Left ventricle myocardium inferior (tissue), 1 donor: ENCODE measurements at regions not wholly inside any gene's neighbourhood (a gene's known extent, or its start where the extent isn't known, plus 50 kb on each side); places are given as distances from the start of the nearest gene placed in this dataset.
"Not testable (repeated sequence)": the region's sequence is repeated elsewhere in the genome, so short reads cannot be mapped to it uniquely, and the experiment has no call there.

Experiments
- DNase-seq: peaks from one replicate; pipeline ENCODE4 v3.0.0-alpha.2; 2020
- H3K27ac ChIP-seq: fragments of 200-600 bp; replicated peaks from 2 replicates; pipeline ENCODE4 v1.8.0; 2021
- H3K27me3 ChIP-seq: fragments of 200-600 bp; 2 replicates; pipeline ENCODE4 v1.8.0; 2021; ENCODE audit warnings: low read depth
- H3K36me3 ChIP-seq: fragments of 200-600 bp; 2 replicates; pipeline ENCODE4 v1.8.0; 2021
- H3K4me1 ChIP-seq: fragments of 200-600 bp; 2 replicates; pipeline ENCODE4 v1.8.0; 2021
- H3K4me3 ChIP-seq: fragments of 200-600 bp; 2 replicates; pipeline ENCODE4 v1.8.0; 2021; ENCODE audit warnings: mild to moderate bottlenecking, moderate library complexity
- H3K9me3 ChIP-seq: fragments of 200-600 bp; replicated peaks from 2 replicates; pipeline ENCODE4 v1.8.0; 2021
- CTCF ChIP-seq: fragments of 200-600 bp; IDR thresholded peaks from 2 replicates; pipeline ENCODE4 v1.8.0; 2021; ENCODE audit warnings: antibody characterized with exemption, mild to moderate bottlenecking, borderline replicate concordance
- intact Hi-C: fragments of 100-400 bp; cut with micrococcal nuclease; formaldehyde crosslinking; loops from one replicate; pipeline ENCODE4 v1.11.0; 2022
- donor health status: DM: no; HTN: yes; CAD: no; lungs with severe emphysema.

GRCh38 chr1:58233729-58234128 lies 312.8 kb downstream of the OMA1 start:
- H3K27me3 ChIP-seq = peaks cover 12% of the 10 kb centered on the region
- no peak for DNase-seq

GRCh38 chr1:58231204-58231603 lies 315.3 kb downstream of the OMA1 start:
- Histone ChIP-seq H3K4me1 (no peaks in the 10 kb centered on the region), H3K27me3 (no peaks in the 10 kb centered on the region), H3K4me3 (no peak overlapping the region), H3K36me3 (no peaks in the 10 kb centered on the region), H3K9me3 (no peaks in the 10 kb centered on the region), H3K27ac (no peak overlapping the region)
- TF ChIP-seq CTCF = no peak
- intact Hi-C loops = no loop called here
- DNase-seq = no peak

More at GRCh38 chr1:58233729-58234128, 312.8 kb downstream of the OMA1 start:
- TF ChIP-seq CTCF = no peak
- intact Hi-C loops = no loop called here
- Histone ChIP-seq H3K4me3 (no peak overlapping the region), H3K9me3 (no peaks in the 10 kb centered on the region), H3K27ac (no peak overlapping the region), H3K4me1 (no peaks in the 10 kb centered on the region), H3K36me3 (no peaks in the 10 kb centered on the region)

- intact Hi-C loops = no loop called here
- H3K36me3 ChIP-seq = no peaks in the 10 kb centered on the region
These were observed 318.9 kb downstream of the OMA1 start for GRCh38 chr1:58227604-58228003.

GRCh38 chr1:58223522-58223921 lies 323.0 kb downstream of the OMA1 start:
- Histone ChIP-seq H3K27me3 (no peaks in the 10 kb centered on the region), H3K9me3 (no peaks in the 10 kb centered on the region), H3K27ac (no peak overlapping the region), H3K4me3 (no peak overlapping the region), H3K36me3 (no peaks in the 10 kb centered on the region), H3K4me1 (no peaks in the 10 kb centered on the region)
- no peak for TF ChIP-seq CTCF
- intact Hi-C loops = no loop called here
- DNase-seq = no peak

More at GRCh38 chr1:58227604-58228003, 318.9 kb downstream of the OMA1 start:
- Histone ChIP-seq H3K27me3 (no peaks in the 10 kb centered on the region), H3K27ac (no peak overlapping the region), H3K9me3 (no peaks in the 10 kb centered on the region), H3K4me1 (no peaks in the 10 kb centered on the region), H3K4me3 (no peak overlapping the region)
- TF ChIP-seq CTCF = no peak
- no peak for DNase-seq

- H3K4me1 ChIP-seq = no peaks in the 10 kb centered on the region
- H3K36me3 ChIP-seq = no peaks in the 10 kb centered on the region
- no peak for DNase-seq
- TF ChIP-seq CTCF = no peak
- H3K4me3 ChIP-seq = no peak overlapping the region
- H3K27me3 ChIP-seq = no peaks in the 10 kb centered on the region
- intact Hi-C loops = no loop called here
- no peaks in the 10 kb centered on the region for H3K9me3 ChIP-seq
- H3K27ac ChIP-seq = no peak overlapping the region
These were observed 325.6 kb downstream of the OMA1 start for GRCh38 chr1:58220836-58221472.

- H3K36me3 ChIP-seq, H3K27ac ChIP-seq, H3K9me3 ChIP-seq, H3K4me3 ChIP-seq, intact Hi-C loops, H3K27me3 ChIP-seq, H3K4me1 ChIP-seq, DNase-seq: not testable (repeated sequence)
These were observed 330.4 kb downstream of the OMA1 start for GRCh38 chr1:58216169-58216568.
